GM18909 (cell line): ENCODE measurements at regions not wholly inside any gene's neighbourhood (a gene's known extent, or its start where the extent isn't known, plus 50 kb on each side); places are given as distances from the start of the nearest gene placed in this dataset.
A peak's percentile ranks its signal among the peaks of the same experiment; 100 is the strongest.
"Not testable (repeated sequence)": the region's sequence is repeated elsewhere in the genome, so short reads cannot be mapped to it uniquely, and the experiment has no call there.

Experiments used
- ATAC-seq: cut with Tn5 transposase; IDR thresholded peaks from one replicate; pipeline ENCODE4 v1.9.1; 2021; ENCODE audit warnings: mild to moderate bottlenecking; ENCODE audit not compliant: unreplicated experiment, poor library complexity

GRCh38 chr7:75201606-75202079 lies 109.3 kb downstream of the GTF2IRD2B start:
- ATAC-seq: not testable (repeated sequence)

DNA sequence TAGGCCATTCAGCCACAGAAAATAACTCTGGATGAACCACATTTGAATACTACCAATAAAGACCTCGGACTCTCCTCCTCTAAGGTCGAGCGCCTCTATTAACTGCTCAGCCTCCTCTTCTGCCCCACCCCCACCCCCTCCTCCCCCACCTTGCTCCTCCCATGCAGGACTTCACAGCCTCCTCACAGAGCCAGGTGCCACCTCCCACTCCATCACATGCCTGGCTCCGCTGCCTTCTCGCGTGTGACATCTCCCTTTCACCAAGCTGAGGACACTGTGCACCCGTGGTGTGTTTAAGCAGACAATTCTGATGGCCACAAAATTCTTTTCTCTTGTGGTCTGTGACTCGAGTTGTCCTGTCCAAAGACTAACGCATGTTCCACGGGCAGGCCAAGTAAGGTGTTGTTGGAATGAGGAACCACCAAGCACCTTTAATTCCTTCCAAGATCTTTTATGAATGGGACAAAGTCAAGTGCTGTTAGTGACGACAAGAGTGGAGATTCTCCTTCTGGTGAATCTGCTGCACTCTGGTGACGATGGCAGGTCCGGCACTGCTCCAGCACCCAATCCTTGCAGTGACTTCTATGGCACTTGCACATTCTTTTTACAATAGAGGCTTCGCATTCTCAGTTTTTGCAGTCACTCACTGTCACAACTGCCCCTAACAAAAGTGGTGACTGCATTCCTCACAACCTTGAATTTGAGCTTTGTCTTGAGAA lies 113.1 kb downstream of the GTF2IRD2B start:
- not testable (repeated sequence) for ATAC-seq

GRCh38 chr7:75215460-75215859 lies 123.1 kb downstream of the GTF2IRD2B start:
- not testable (repeated sequence) for ATAC-seq

GRCh38 chr7:75216963-75217362 lies 124.6 kb downstream of the GTF2IRD2B start:
- not testable (repeated sequence) for ATAC-seq

DNA sequence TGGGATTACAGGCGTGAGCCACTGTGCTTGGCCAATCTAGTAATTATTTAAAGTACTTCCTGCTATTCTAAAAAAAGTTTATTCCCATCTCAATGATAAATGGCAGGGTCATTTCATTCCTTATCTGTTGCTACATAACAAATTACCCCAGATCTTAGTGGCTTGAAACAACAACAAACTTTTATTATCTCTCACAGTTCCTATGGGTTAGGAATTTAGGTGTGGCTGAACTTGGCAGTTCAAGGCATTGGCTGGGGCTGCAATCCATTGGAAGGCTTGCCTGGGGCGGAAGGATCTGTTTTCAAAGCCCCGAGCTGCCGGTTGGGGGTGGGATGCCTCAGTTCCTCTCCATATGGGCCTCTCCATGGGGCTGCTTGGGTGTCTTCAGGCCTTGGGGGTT lies 133.7 kb downstream of the GTF2IRD2B start:
- ATAC-seq: not testable (repeated sequence)

- not testable (repeated sequence) for ATAC-seq
These were observed 137.2 kb downstream of the GTF2IRD2B start for GRCh38 chr7:75229558-75229957.

GRCh38 chr7:75230558-75230957 lies 138.2 kb downstream of the GTF2IRD2B start:
- not testable (repeated sequence) for ATAC-seq

DNA sequence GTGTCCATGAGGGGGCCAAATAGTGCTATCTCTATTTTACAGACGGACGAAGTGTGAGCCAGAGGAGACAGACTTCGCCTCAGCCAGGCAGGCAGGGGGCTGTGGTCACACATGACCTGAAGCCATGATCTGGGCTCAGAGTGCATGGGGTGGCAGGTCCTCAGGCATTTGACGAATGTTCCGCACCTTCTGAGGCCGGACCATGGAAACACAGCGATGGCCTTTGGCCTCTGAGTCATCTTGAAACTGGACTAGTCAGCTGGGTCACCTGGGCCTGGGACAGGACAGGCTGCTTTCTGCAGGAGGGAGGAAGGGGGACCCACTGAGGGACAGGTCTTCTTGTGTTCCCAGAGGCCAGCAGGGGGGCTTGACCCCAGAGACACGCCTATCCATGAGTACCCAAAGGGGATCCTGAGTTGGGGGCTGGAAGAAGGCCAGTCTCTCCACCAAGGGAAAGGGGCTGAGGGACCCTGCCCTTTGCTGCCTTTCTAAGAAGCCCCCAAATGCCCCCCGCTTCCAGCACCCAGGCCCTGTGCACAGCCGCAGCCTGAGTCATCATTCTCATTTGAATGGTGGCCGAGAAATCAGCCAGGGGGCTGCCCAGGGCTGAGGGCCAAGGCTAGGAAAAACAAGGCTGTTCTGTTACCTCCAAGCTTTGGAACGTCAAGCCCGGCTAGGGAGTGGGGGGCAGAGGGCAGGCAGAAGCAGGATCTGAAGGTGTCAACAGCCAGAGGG lies 142.9 kb downstream of the GTF2IRD2B start:
- ATAC-seq: not testable (repeated sequence)

GRCh38 chr7:75235827-75236167 lies 143.4 kb downstream of the GTF2IRD2B start:
- ATAC-seq: not testable (repeated sequence)

- ATAC-seq: peak; percentile 93
These were observed 145.1 kb downstream of the GTF2IRD2B start for GRCh38 chr7:75237255-75238187.

DNA sequence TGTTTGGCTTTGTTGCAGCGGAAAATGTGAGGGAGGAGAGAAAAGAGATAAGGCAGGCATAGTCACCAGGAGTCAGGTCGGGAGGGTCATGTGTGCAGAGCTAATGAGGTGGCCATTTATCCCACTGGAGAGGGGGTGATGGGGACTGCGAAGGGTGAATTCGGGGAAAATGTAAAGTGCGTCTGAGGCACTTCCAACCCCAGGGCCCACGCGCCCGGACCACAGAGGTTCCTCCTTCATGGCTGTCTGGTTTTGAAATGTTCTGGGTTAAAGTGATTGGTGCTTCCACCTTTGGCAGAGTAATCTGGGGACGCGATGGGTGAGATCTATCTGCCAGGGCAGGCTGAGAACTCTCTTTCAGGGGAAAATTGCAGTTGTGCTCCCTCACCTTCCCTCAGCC lies 145.9 kb downstream of the GTF2IRD2B start:
- not testable (repeated sequence) for ATAC-seq

DNA sequence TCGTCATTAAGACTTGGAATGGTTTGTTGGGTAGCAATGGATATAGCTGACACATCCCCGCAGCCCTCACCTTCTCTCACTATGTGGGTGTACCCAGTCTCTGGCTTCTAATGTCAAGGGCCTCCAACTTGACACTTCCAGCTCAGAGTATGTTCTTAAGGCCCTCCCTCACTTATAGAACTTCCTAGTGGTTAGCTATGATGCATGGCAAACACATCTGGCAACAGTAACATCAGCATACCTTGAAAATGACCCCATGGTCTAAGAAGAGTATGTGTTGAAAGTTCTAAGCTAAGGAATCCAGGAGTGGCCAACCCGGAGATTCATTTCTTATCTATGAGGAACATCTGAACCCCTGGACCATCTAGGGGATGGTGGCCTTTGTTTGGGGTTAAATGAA lies 151.2 kb downstream of the GTF2IRD2B start:
- ATAC-seq: not testable (repeated sequence)

- not testable (repeated sequence) for ATAC-seq
These were observed 147.2 kb upstream of the TRIM73 start for GRCh38 chr7:75248216-75248615.

GRCh38 chr7:75254238-75254637 lies 141.2 kb upstream of the TRIM73 start:
- ATAC-seq: not testable (repeated sequence)

DNA sequence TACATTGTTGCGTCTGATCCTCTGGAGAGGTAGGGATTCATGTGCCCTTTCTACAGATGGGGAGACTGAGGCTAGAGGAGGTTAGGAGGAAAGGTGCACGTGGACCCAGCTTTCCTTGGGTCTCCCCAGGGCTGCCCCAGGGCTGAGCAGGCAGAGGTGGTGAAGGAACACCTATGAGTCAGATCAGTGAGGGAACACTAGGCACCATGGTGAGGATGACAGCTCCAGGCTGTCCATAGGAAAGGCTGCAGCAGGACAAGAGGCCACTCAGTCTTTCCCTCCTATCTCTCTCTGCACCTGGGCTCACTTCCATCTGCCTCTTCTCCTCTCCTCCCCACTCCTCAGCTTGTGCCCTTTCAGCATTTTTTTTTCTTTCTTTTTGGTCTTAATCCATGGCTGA lies 138.0 kb upstream of the TRIM73 start:
- ATAC-seq: not testable (repeated sequence)

GRCh38 chr7:75259454-75260003 lies 135.9 kb upstream of the TRIM73 start:
- ATAC-seq: not testable (repeated sequence)

DNA sequence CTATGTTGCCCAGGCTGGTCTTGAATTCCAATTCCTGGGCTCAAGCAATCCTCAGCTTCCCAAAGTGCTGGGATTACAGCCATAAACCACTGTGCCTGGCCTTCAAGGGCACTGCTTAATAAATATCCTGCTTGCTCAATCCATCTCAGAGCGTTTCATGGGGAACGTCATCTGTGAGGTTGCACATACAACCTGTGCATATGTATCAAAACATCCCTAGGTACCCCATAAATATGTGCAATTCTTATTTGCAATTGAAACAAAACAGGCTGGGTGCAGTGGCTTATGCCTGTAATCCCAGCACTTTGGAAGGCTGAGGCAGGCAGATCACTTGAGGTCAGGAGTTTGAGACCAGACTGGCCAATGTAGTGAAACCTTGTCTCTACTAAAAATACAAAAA lies 133.8 kb upstream of the TRIM73 start:
- not testable (repeated sequence) for ATAC-seq

GRCh38 chr7:75268158-75268557 lies 127.3 kb upstream of the TRIM73 start:
- not testable (repeated sequence) for ATAC-seq

GRCh38 chr7:75269159-75269558 lies 126.3 kb upstream of the TRIM73 start:
- not testable (repeated sequence) for ATAC-seq

GRCh38 chr7:75274114-75274513 lies 121.3 kb upstream of the TRIM73 start:
- ATAC-seq: not testable (repeated sequence)
